EL (cell line): ENCODE measurements at regions not wholly inside any gene's neighbourhood (a gene's known extent, or its start where the extent isn't known, plus 50 kb on each side); places are given as distances from the start of the nearest gene placed in this dataset.

ENCODE experiments used
- DNase-seq: peaks from one replicate; pipeline ENCODE4 v3.0.0-alpha.2; 2016

- peak; percentile 39 for DNase-seq
These were observed 64.7 kb upstream of the MGAT5 start for GRCh38 chr2:134189009-134189720.

DNA sequence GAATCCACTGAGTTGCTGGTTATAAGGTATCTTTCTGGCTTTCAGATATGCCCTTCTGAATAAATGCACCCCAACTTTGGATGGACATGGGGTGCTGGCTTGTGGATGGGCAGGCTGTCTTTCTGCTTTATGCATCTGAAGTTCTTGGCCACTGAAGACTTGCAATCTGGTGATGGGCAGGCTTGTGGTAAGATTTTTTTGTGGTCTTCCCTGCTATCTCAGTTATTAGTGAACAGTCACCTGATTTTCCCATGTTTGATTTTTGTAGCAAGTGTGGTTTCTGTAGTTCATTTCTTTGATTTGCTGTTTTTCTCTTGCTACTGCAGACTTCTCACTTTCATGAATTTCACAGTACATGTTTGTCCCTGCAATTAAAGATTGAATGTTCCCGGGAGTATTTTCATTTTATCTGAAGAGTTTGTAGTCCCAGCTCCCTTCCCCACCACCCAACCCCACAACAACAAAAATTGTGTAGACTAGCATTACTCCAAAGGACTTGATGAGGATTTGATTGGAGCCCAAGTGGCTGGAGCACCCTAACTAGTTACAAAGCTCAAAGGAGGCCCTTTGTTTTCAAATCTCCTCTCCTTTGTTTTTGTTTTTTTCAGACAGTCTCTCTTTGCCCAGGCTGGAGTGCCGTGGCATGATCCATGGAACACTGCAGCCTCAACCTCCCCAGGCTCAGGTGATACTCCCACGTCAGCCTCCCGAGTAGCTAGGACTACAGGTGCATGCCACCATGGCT is 63.6 kb upstream of the MGAT5 start:
- DNase-seq, result no peak

DNA sequence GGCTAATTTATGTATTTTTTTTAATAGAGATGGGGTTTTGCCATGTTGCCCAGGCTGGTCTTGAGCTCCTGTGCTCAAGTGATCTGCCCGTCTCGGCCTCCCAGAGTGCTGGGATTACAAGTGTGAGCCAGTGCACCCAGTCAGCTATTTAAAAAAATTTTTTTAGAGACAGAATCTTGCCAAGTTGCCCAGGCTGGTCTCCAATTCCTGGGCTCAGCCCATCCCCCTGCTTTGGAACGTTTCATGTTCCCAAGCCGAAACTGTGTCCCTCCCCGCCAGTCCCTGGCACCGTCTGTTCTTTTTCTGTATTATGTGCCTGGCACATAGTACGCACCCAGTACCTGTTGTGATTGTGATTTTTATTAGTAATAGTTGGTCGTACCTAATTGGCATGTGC is 63.1 kb upstream of the MGAT5 start:
- no peak for DNase-seq

DNA sequence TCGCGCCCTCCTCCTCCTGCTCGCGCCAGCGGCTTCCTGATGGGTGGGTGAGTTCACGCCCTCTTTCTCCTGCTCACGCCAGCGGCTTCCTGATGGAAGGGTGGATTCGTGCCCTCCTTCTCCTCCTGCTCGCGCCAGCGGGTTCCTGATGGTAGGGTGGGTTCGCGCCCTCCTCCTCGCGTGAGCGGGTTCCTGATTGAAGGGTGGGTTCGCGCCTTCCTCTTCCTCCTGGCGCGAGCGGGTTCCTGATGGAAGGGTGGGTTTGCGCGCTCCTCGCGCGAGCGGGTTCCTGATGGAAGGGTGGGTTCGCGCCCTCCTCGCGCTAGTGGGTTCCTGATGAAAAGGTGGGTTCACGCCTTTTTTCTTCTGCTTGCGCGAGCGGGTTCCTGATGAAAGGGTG is 62.0 kb upstream of the MGAT5 start:
- DNase-seq, result no peak

DNA sequence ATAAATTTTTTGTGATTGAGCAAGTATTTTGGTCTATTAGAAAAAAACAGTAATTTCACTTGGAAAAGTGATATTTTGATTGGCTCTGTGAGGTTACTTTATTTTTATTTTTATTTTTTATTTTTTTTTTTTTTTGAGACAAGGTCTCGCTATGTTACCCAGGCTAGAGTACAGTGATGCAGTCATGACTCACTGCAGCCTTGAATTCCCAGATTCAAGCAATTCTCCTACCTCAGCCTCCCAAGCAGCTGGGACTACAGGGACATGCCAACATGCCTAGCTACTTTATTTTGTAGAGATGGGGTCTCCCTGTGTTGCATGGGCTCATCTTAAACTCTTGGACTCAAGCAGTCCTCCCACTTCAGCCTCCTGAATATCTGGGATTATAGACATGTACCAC is 60.9 kb upstream of the MGAT5 start:
- peak; percentile 70 for DNase-seq

- no peak for DNase-seq
These were observed 59.4 kb upstream of the MGAT5 start for GRCh38 chr2:134194519-134194918.

GRCh38 chr2:134195341-134195740 is 58.5 kb upstream of the MGAT5 start:
- no peak for DNase-seq

DNA sequence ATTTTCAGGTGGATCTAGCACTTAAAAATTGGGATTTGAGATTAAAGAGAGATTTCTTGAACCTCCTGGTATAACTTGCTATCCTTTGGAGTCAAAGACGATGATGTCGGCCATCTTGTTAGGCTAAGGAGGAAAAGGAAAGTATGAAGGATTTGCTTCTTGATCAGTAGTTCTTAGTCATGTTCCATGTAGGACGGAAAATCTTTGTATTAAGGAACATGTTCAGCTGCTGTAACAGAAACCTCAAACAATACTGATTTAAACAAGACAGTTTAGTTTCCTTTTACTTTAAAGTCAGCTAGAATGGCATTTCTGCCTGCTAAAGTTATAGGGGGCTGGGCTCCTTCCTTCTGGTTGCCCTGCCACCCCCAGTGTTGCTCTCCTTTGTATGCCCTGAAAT is 56.4 kb upstream of the MGAT5 start:
- DNase-seq, result no peak

DNA sequence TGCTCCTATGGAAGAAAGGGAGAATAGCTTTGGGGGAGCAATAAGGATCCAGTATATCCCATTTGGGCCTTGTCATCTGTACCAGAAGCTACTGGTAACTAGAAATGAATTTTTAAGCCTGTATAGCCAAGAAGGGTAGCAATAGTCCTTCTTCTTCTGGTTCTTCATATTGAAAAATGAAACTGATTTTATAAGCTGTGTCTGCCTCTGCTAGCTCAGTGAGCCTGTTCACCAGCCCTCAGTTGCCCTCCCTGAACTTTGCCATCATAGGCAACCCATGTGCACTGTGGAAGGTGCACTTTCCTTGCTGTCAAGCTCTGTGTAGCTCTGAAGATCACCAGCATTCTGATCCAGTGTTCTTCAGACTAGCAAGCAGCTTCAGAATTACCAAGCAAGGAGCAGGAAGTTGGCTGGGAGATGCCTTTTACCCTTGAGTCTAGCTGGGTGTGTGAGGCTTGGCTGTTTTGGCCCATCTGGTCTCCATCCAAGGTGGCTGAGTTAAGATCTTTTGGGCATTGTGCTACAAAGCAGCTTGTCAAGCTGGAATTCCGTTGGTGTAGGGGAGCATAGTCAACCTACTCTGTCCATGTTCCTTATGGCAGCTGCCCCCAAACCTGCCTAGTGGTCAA is 55.8 kb upstream of the MGAT5 start:
- no peak for DNase-seq

GRCh38 chr2:134199123-134199522 is 54.7 kb upstream of the MGAT5 start:
- no peak for DNase-seq

GRCh38 chr2:134200036-134200618 is 53.7 kb upstream of the MGAT5 start:
- DNase-seq, result no peak

- DNase-seq, result no peak
These were observed 52.3 kb upstream of the MGAT5 start for GRCh38 chr2:134201533-134201932.

DNA sequence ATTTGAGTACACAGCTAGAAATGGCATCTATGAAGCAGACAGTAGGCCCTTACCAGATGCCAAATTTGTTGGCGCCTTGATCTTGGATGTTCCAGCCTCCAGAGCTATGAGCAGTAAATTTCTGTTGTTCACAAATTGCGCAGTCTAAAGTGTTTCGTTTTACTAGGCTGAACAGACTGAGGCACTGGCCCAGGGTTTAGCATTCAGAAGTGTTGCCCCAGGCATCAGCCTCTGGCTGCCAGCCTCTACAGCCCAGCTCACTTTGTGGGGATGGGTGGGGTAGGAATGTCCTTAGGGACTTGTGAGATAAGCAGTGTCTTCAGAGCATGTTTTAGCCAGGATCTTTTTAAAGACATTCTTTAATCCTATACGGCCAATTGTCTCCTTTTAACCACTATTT is 51.5 kb upstream of the MGAT5 start:
- DNase-seq, result peak; percentile 33

DNA sequence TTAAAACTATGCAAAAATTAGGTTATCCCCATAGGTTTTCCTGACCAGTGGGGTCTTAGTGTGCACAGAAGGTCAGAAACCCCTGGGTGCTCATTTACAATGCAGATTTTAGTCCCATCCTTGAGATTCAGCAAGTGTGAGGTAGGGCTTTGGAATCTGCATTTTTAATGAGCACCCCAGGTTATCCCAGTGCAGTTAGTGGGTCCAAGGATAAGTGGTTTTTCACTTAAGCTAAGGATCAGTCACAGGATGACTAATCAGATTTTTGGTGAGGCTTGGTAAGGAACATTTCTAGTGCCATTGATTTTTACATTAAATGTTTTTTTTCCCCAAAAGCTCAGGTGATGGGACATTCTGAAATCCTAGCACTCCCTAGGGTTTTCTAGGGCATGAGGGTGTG is 50.7 kb upstream of the MGAT5 start:
- DNase-seq, result peak; percentile 12
